HepG2 (cell line): ENCODE measurements at regions not wholly inside any gene's neighbourhood (a gene's known extent, or its start where the extent isn't known, plus 50 kb on each side); places are given as distances from the start of the nearest gene placed in this dataset.

Experiments
- ATAC-seq: fragments of 200-7000 bp; cut with Tn5 transposase; 3 replicates; pipeline ENCODE4 v1.9.1; 2020; ENCODE audit warnings: mild to moderate bottlenecking, moderate library complexity
- BruUV-seq: library from RNA; stranded (reverse); fragments of 400-500 nt; replicated peaks from 2 replicates; lab custom pipeline; 2021; lab: Mats Ljungman, UMichigan
- CTCF ChIA-PET: fragments of 300-600 bp; formaldehyde crosslinking; extraction: SDS; loops from one replicate; lab custom pipeline; 2021; ENCODE audit warnings: low total read pairs, inconsistent platforms, low intra/inter-chr PET ratio; lab: Yijun Ruan, JAX
- POLR2A ChIA-PET: fragments of 350-600 bp; sonication (Branson Sonifier 250); formaldehyde crosslinking; loops from one replicate; lab custom pipeline; 2020; ENCODE audit warnings: antibody characterized with exemption, inconsistent platforms; lab: Yijun Ruan, JAX
- DNase-seq: peaks from one replicate; pipeline ENCODE4 v3.0.0-alpha.2; 2015; ENCODE audit warnings: low spot score
- FAIRE-seq: peaks from 3 replicates; lab custom pipeline; 2011; peaks lifted over from hg19 to GRCh38; lab: Jason Lieb, UNC
- H2AFZ ChIP-seq: one replicate; pipeline ENCODE4 v1.6.1; 2011; ENCODE audit warnings: low read length, inconsistent platforms
- H3K27ac ChIP-seq: fragments of 300-600 bp; 3 replicates; pipeline ENCODE4 v1.8.0; 2011; ENCODE audit warnings: mixed run types, mild to moderate bottlenecking, mixed read lengths, low read length, inconsistent platforms; ENCODE audit not compliant: insufficient read depth; ENCODE audit errors: extremely low read length
- H3K27me3 ChIP-seq, 2 experiments: fragments of 200-600 bp in 1 of 2; 2 replicates in 1 of 2; 3 replicates in 1 of 2; pipeline versions ENCODE4 v1.6.0 to v1.8.0; 2011; ENCODE audit warnings: low read length in 2 of 2, mild to moderate bottlenecking in 2 of 2, moderate library complexity in 2 of 2, inconsistent platforms in 1 of 2; ENCODE audit not compliant: insufficient read depth in 2 of 2, control insufficient read depth in 1 of 2
- H3K36me3 ChIP-seq, 2 experiments: fragments of 200-600 bp in 1 of 2; replicated peaks in 1 of 2; 2 replicates in 1 of 2; 3 replicates in 1 of 2; pipeline versions ENCODE4 v1.5.1 to v1.8.0; 2011; ENCODE audit warnings: low read length in 2 of 2, inconsistent platforms in 1 of 2; ENCODE audit not compliant: insufficient read depth in 2 of 2, control insufficient read depth in 1 of 2
- H3K4me1 ChIP-seq: 2 replicates; pipeline ENCODE4 v1.5.1; 2012; ENCODE audit warnings: low read length, inconsistent platforms; ENCODE audit not compliant: insufficient read depth
- H3K4me2 ChIP-seq: 2 replicates; pipeline ENCODE4 v1.6.0; 2011; ENCODE audit warnings: low read depth, low read length, inconsistent platforms
- H3K4me3 ChIP-seq, 3 experiments: fragments of 200-600 bp in 1 of 3; sonication (generic), shearing (Covaris generic) in 1 of 3; replicated peaks in 1 of 3; 2 replicates each; pipeline ENCODE4 v1.5.1; 2011 to 2016; ENCODE audit warnings: low read length in 3 of 3, inconsistent platforms in 2 of 3, low read depth in 2 of 3, mild to moderate bottlenecking in 2 of 3, control low read depth in 1 of 3, mixed read lengths in 1 of 3; ENCODE audit not compliant: insufficient read depth in 1 of 3
- H3K79me2 ChIP-seq: one replicate; pipeline ENCODE4 v1.6.1; 2011; ENCODE audit warnings: low read length, inconsistent platforms; ENCODE audit not compliant: insufficient read depth
- H3K9ac ChIP-seq: 2 replicates; pipeline ENCODE4 v1.6.0; 2011; ENCODE audit warnings: mild to moderate bottlenecking, low read depth, low read length, inconsistent platforms; ENCODE audit not compliant: insufficient read depth
- H3K9me3 ChIP-seq: 2 replicates; pipeline ENCODE4 v1.5.1; 2012; ENCODE audit warnings: mild to moderate bottlenecking, low read length
- H4K20me1 ChIP-seq: 2 replicates; pipeline ENCODE4 v1.6.0; 2011; ENCODE audit warnings: inconsistent platforms, mild to moderate bottlenecking, low read length, moderate library complexity; ENCODE audit not compliant: insufficient read depth
- BHLHE40 ChIP-seq: IDR thresholded peaks from 2 replicates; pipeline ENCODE4 v1.6.1; 2011; ENCODE audit warnings: low read length, improper control_type of control experiment
- CREBL2 ChIP-seq: sonication (generic); formaldehyde crosslinking; IDR thresholded peaks from 2 replicates; pipeline ENCODE4 v1.8.1; 2023; ENCODE audit warnings: missing genetic modification reagents, mild to moderate bottlenecking, borderline replicate concordance
- FOXK2 ChIP-seq: fragments of 450-650 bp; IDR thresholded peaks from 2 replicates; pipeline ENCODE4 v1.6.1; 2016
- HOXD1 ChIP-seq: sonication (generic); formaldehyde crosslinking; IDR thresholded peaks from 2 replicates; pipeline ENCODE4 v1.5.0; 2020; ENCODE audit warnings: missing genetic modification reagents
- KAT7 ChIP-seq: IDR thresholded peaks from 2 replicates; pipeline ENCODE4 v1.6.1; 2018; ENCODE audit warnings: borderline replicate concordance, missing compliant biosample characterization
- KDM3A ChIP-seq: IDR thresholded peaks from 2 replicates; pipeline ENCODE4 v1.6.1; 2018; ENCODE audit warnings: low read depth, missing compliant biosample characterization
- MYPOP ChIP-seq: sonication (generic); formaldehyde crosslinking; IDR thresholded peaks from 2 replicates; pipeline ENCODE4 v1.8.1; 2023; ENCODE audit warnings: mild to moderate bottlenecking, moderate library complexity, missing genetic modification reagents
- PRMT3 ChIP-seq: sonication (generic); formaldehyde crosslinking; IDR thresholded peaks from 2 replicates; pipeline ENCODE4 v1.8.1; 2022; ENCODE audit warnings: low read depth, mild to moderate bottlenecking, moderate library complexity, missing genetic modification reagents, borderline replicate concordance
- PTBP1 ChIP-seq: fragments of 200-400 bp; formaldehyde crosslinking; IDR thresholded peaks from 2 replicates; pipeline ENCODE4 v1.6.1; 2018; ENCODE audit warnings: low read length, low read depth; ENCODE audit not compliant: poor library complexity, severe bottlenecking
- SAP130 ChIP-seq: IDR thresholded peaks from 2 replicates; pipeline ENCODE4 v1.6.1; 2016; ENCODE audit warnings: low read depth
- SMAD9 ChIP-seq: sonication (generic); formaldehyde crosslinking; IDR thresholded peaks from 2 replicates; pipeline ENCODE4 v1.5.1; 2020; ENCODE audit warnings: mild to moderate bottlenecking, missing genetic modification reagents
- TCF12 ChIP-seq, 2 experiments: fragments of 450-650 bp in 1 of 2; sonication (generic) in 1 of 2; formaldehyde crosslinking in 1 of 2; IDR thresholded peaks; 2 replicates each; pipeline versions ENCODE4 v1.6.1 to v1.8.0; 2017 to 2022; ENCODE audit warnings: antibody characterized with exemption in 1 of 2, mild to moderate bottlenecking in 1 of 2, missing genetic modification reagents in 1 of 2, moderate library complexity in 1 of 2
- TCF7 ChIP-seq: sonication (generic); IDR thresholded peaks from 2 replicates; pipeline ENCODE4 v1.6.1; 2016; ENCODE audit warnings: antibody characterized with exemption, low read depth
- ZFP36L1 ChIP-seq: sonication (generic); formaldehyde crosslinking; IDR thresholded peaks from 2 replicates; pipeline ENCODE4 v1.8.0; 2022; ENCODE audit warnings: mild to moderate bottlenecking, missing genetic modification reagents, moderate library complexity
- ZNF451 ChIP-seq: sonication (generic); formaldehyde crosslinking; IDR thresholded peaks from 2 replicates; pipeline ENCODE4 v1.5.0; 2020; ENCODE audit warnings: mild to moderate bottlenecking, missing genetic modification reagents
- ZNF703 ChIP-seq: sonication (generic); formaldehyde crosslinking; IDR thresholded peaks from 2 replicates; pipeline ENCODE4 v1.5.1; 2020; ENCODE audit warnings: missing genetic modification reagents, mild to moderate bottlenecking, moderate library complexity, borderline replicate concordance
- ZSCAN12 ChIP-seq: sonication (generic); formaldehyde crosslinking; IDR thresholded peaks from 2 replicates; pipeline ENCODE4 v1.9.0; 2021; ENCODE audit warnings: mild to moderate bottlenecking, missing genetic modification reagents
- ZSCAN22 ChIP-seq: sonication (generic); formaldehyde crosslinking; IDR thresholded peaks from 2 replicates; pipeline ENCODE4 v1.4.0; 2020; ENCODE audit warnings: mild to moderate bottlenecking, missing genetic modification reagents
- WGBS: methylation state at CpG from one replicate; pipeline ENCODE4 v1.1.6; 2017; ENCODE audit warnings: low lambda C conversion rate; 5-methylcytosine and 5-hydroxymethylcytosine counted together
- in situ Hi-C: cut with HindIII; loops from 2 replicates; pipeline ENCODE4 v1.10.0; 2017; ENCODE audit warnings: low pct_unique_long_range_greater_than_20kb; ENCODE audit not compliant: extremely low pct_ligation_motif_present
- intact Hi-C: fragments of 100-400 bp; cut with micrococcal nuclease; formaldehyde crosslinking; loops from one replicate; pipeline ENCODE4 v1.10.0; 2022; ENCODE audit not compliant: unreplicated experiment

- H3K4me1 ChIP-seq: no peaks in the 10 kb centered on the region
- H3K4me2 ChIP-seq: no peak overlapping the region
- WGBS: 0% methylated on average over 3 of the region's 3 CpGs
- H3K9me3 ChIP-seq: peaks cover 10% of the 10 kb centered on the region
- POLR2A ChIA-PET: no interaction called here
- intact Hi-C loops: no loop called here
- H3K79me2 ChIP-seq: no peaks in the 10 kb centered on the region
- H3K36me3 ChIP-seq: no peaks in the 10 kb centered on the region
- CTCF ChIA-PET: no interaction called here
- in situ Hi-C loops: no loop called here
- no TSS peak for BruUV-seq
- ATAC-seq (peak; percentile 44; the same call in 2 of the 3 replicates), DNase-seq (no peak), FAIRE-seq (no peak)
- H3K27ac ChIP-seq: no peak overlapping the region
- TF ChIP-seq MYPOP (CRISPR knock-in tag): no peak
- no peak for TF ChIP-seq FOXK2
- no peak for TF ChIP-seq PRMT3
- no peak for TF ChIP-seq ZFP36L1 (CRISPR knock-in tag)
- no peak for TF ChIP-seq ZNF451
- no peak for TF ChIP-seq ZSCAN22 (CRISPR knock-in tag)
- no peak for TF ChIP-seq ZNF703 (CRISPR knock-in tag)
- no peak for TF ChIP-seq PTBP1
- no peak for TF ChIP-seq TCF7
- H4K20me1 ChIP-seq: no peaks in the 10 kb centered on the region
- H3K4me3 ChIP-seq: no peak overlapping the region
- H2AFZ ChIP-seq: no peak overlapping the region
- H3K9ac ChIP-seq: no peak overlapping the region
- no peaks in the 10 kb centered on the region for H3K27me3 ChIP-seq
Observed at GRCh38 chr9:120310035-120310434, 269.9 kb downstream of the CDK5RAP2 start.

- ChIA-PET POLR2A (no interaction called here), CTCF (no interaction called here)
- Histone ChIP-seq H3K9me3 (no peaks in the 10 kb centered on the region), H3K27me3 (no peaks in the 10 kb centered on the region), H3K4me2 (no peak overlapping the region), H3K27ac (no peak overlapping the region), H2AFZ (no peak overlapping the region), H3K4me3 (no peak overlapping the region), H3K79me2 (no peaks in the 10 kb centered on the region), H3K9ac (no peak overlapping the region), H3K36me3 (no peaks in the 10 kb centered on the region), H3K4me1 (no peaks in the 10 kb centered on the region), H4K20me1 (no peaks in the 10 kb centered on the region)
- no TSS peak for BruUV-seq
- DNase-seq: no peak
- ATAC-seq: peak; percentile 66
- WGBS: 7% methylated on average over 3 of the region's 3 CpGs
- in situ Hi-C loops (no loop called here), intact Hi-C loops (no loop called here)
- FAIRE-seq: no peak
- TF ChIP-seq KAT7 (CRISPR knock-in tag) (no peak), BHLHE40 (no peak), KDM3A (CRISPR knock-in tag) (no peak), HOXD1 (CRISPR knock-in tag) (no peak), SMAD9 (CRISPR knock-in tag) (no peak), TCF12 (IDR thresholded peaks at IDR 0.05) (no peak), TCF12 (CRISPR knock-in tag; IDR thresholded peaks at IDR 0.05) (no peak), SAP130 (CRISPR knock-in tag) (no peak), ZSCAN12 (CRISPR knock-in tag) (no peak), CREBL2 (no peak)
Observed at GRCh38 chr9:120308495-120308894, 271.5 kb downstream of the CDK5RAP2 start.
